Lower lobe of right lung (tissue), 2 donors: ENCODE measurements at regions not wholly inside any gene's neighbourhood (a gene's known extent, or its start where the extent isn't known, plus 50 kb on each side); places are given as distances from the start of the nearest gene placed in this dataset.

Source experiments
- ATAC-seq, 2 donors: fragments of 200-7000 bp; cut with Tn5 transposase; one replicate each; pipeline ENCODE4 v1.9.1; 2020 to 2022; ENCODE audit warnings: mild to moderate bottlenecking in 2 of 2, moderate library complexity in 2 of 2
- DNase-seq: peaks from one replicate; pipeline ENCODE4 v3.0.0-alpha.2; 2020
- H3K27ac ChIP-seq: fragments of 200-600 bp; one replicate; pipeline ENCODE4 v1.8.0; 2022
- H3K27me3 ChIP-seq: fragments of 200-600 bp; one replicate; pipeline ENCODE4 v1.8.0; 2022; ENCODE audit warnings: low read depth
- H3K36me3 ChIP-seq: fragments of 200-600 bp; one replicate; pipeline ENCODE4 v1.8.0; 2022; ENCODE audit warnings: mild to moderate bottlenecking
- H3K4me1 ChIP-seq: fragments of 200-600 bp; one replicate; pipeline ENCODE4 v1.8.0; 2022
- H3K4me3 ChIP-seq: fragments of 200-600 bp; one replicate; pipeline ENCODE4 v1.8.0; 2022; ENCODE audit warnings: mild to moderate bottlenecking
- H3K9me3 ChIP-seq: fragments of 200-600 bp; one replicate; pipeline ENCODE4 v1.8.0; 2022
- CTCF ChIP-seq: fragments of 200-600 bp; IDR thresholded peaks from one replicate; pipeline ENCODE4 v1.8.0; 2022; ENCODE audit warnings: antibody characterized with exemption, mild to moderate bottlenecking
- intact Hi-C: fragments of 100-400 bp; cut with DNase I; formaldehyde crosslinking; loops from one replicate; pipeline ENCODE4 v1.11.0; 2022
- donor health status: DM: no; HTN: yes; CAD: no; lungs with severe emphysema.

- no peaks in the 10 kb centered on the region for H3K9me3 ChIP-seq
- H3K27me3 ChIP-seq = no peaks in the 10 kb centered on the region
- intact Hi-C loops = no loop called here
- H3K4me1 ChIP-seq = no peaks in the 10 kb centered on the region
- H3K36me3 ChIP-seq = no peaks in the 10 kb centered on the region
- no peak for TF ChIP-seq CTCF
- DNase-seq (no peak), ATAC-seq (no peak)
- H3K4me3 ChIP-seq = no peak overlapping the region
- H3K27ac ChIP-seq = no peak overlapping the region
Measured at GRCh38 chr3:80855482-80855881, 906.0 kb downstream of the GBE1 start.

GRCh38 chr3:80836395-80836794, 925.0 kb downstream of the GBE1 start:
- Histone ChIP-seq H3K9me3 (no peaks in the 10 kb centered on the region), H3K4me1 (no peaks in the 10 kb centered on the region), H3K27ac (no peak overlapping the region), H3K36me3 (no peaks in the 10 kb centered on the region), H3K27me3 (no peaks in the 10 kb centered on the region), H3K4me3 (no peak overlapping the region)
- ATAC-seq (no peak), DNase-seq (no peak)
- TF ChIP-seq CTCF = no peak
- intact Hi-C loops = no loop called here

- H3K36me3 ChIP-seq = no peaks in the 10 kb centered on the region
- H3K27me3 ChIP-seq = no peaks in the 10 kb centered on the region
- TF ChIP-seq CTCF = no peak
- intact Hi-C loops = no loop called here
- DNase-seq = no peak
- H3K27ac ChIP-seq = no peak overlapping the region
- no peak for ATAC-seq
- H3K9me3 ChIP-seq = no peaks in the 10 kb centered on the region
- no peak overlapping the region for H3K4me3 ChIP-seq
- H3K4me1 ChIP-seq = no peaks in the 10 kb centered on the region
Measured at GRCh38 chr3:80807577-80807976, 953.9 kb downstream of the GBE1 start.

GRCh38 chr3:80806673-80807072, 954.8 kb downstream of the GBE1 start:
- Histone ChIP-seq H3K9me3 (no peaks in the 10 kb centered on the region), H3K27ac (no peak overlapping the region), H3K36me3 (no peaks in the 10 kb centered on the region), H3K27me3 (no peaks in the 10 kb centered on the region), H3K4me1 (no peaks in the 10 kb centered on the region), H3K4me3 (no peak overlapping the region)
- no peak for DNase-seq
- no peak for ATAC-seq
- intact Hi-C loops = no loop called here
- TF ChIP-seq CTCF = no peak

- Histone ChIP-seq H3K27ac (no peak overlapping the region), H3K4me3 (no peak overlapping the region), H3K9me3 (no peaks in the 10 kb centered on the region), H3K36me3 (no peaks in the 10 kb centered on the region), H3K27me3 (no peaks in the 10 kb centered on the region), H3K4me1 (no peaks in the 10 kb centered on the region)
- ATAC-seq (no peak), DNase-seq (no peak)
- no peak for TF ChIP-seq CTCF
- intact Hi-C loops = no loop called here
Measured at GRCh38 chr3:80788914-80789313, 972.5 kb downstream of the GBE1 start.

GRCh38 chr3:80785875-80786274, 975.6 kb downstream of the GBE1 start:
- ATAC-seq (no peak), DNase-seq (no peak)
- TF ChIP-seq CTCF = no peak
- Histone ChIP-seq H3K9me3 (no peaks in the 10 kb centered on the region), H3K4me3 (no peak overlapping the region), H3K27me3 (no peaks in the 10 kb centered on the region), H3K27ac (no peak overlapping the region), H3K36me3 (no peaks in the 10 kb centered on the region), H3K4me1 (no peaks in the 10 kb centered on the region)
- intact Hi-C loops = no loop called here
